SK-N-SH (cell line): ENCODE measurements at regions not wholly inside any gene's neighbourhood (a gene's known extent, or its start where the extent isn't known, plus 50 kb on each side); places are given as distances from the start of the nearest gene placed in this dataset.

Experiments used
- CTCF ChIA-PET: fragments of 300-600, 350-600 bp; formaldehyde crosslinking; extraction: SDS; loops from one replicate; lab custom pipeline; 2021; lab: Yijun Ruan, JAX
- POLR2A ChIA-PET: fragments of 350-600 bp; sonication (Branson Sonifier 250); formaldehyde crosslinking; extraction: SDS; loops from one replicate; lab custom pipeline; 2020; ENCODE audit warnings: antibody characterized with exemption, inconsistent platforms; lab: Yijun Ruan, JAX
- DNase-seq: peaks from one replicate; pipeline ENCODE4 v3.0.0; 2012
- H2AFZ ChIP-seq: fragments of 200-600 bp; sonication (generic); 2 replicates; pipeline ENCODE4 v1.8.1; 2016; ENCODE audit warnings: antibody characterized with exemption, mild to moderate bottlenecking, low read depth
- H3F3A ChIP-seq: fragments of 200-600 bp; sonication (generic); replicated peaks from 2 replicates; pipeline ENCODE3; 2016; ENCODE audit warnings: antibody characterized with exemption, mild to moderate bottlenecking; ENCODE audit not compliant: insufficient read depth
- H3K27ac ChIP-seq, 2 experiments: fragments of 200-500 bp in 1 of 2; fragments of 200-600 bp in 1 of 2; sonication (Bioruptor generic) in 1 of 2; sonication (generic), shearing (Covaris generic) in 1 of 2; 2 replicates each; pipeline versions ENCODE4 v1.5.1 to v1.6.1; 2014 to 2016; ENCODE audit warnings: low read depth in 2 of 2, inconsistent platforms in 1 of 2, low read length in 1 of 2, mild to moderate bottlenecking in 1 of 2, mixed read lengths in 1 of 2
- H3K27me3 ChIP-seq: fragments of 200-600 bp; sonication (generic), shearing (Covaris generic); 2 replicates; pipeline ENCODE4 v1.6.1; 2016; ENCODE audit warnings: mixed run types; ENCODE audit not compliant: insufficient read depth
- H3K36me3 ChIP-seq, 2 experiments: fragments of 200-500 bp in 1 of 2; fragments of 200-600 bp in 1 of 2; sonication (Bioruptor generic) in 1 of 2; sonication (generic) in 1 of 2; replicated peaks in 1 of 2; 2 replicates each; pipeline versions ENCODE3 to v1.5.1; 2014 to 2016; ENCODE audit warnings: low read length in 1 of 2, mild to moderate bottlenecking in 1 of 2; ENCODE audit not compliant: insufficient read depth in 2 of 2, control insufficient read depth in 1 of 2
- H3K4me1 ChIP-seq, 2 experiments: fragments of 200-500 bp in 1 of 2; fragments of 200-600 bp in 1 of 2; sonication (Bioruptor generic) in 1 of 2; sonication (generic), shearing (Covaris generic) in 1 of 2; 2 replicates each; pipeline versions ENCODE4 v1.5.1 to v1.6.1; 2014 to 2016; ENCODE audit warnings: low read depth in 1 of 2, low read length in 1 of 2, mixed run types in 1 of 2; ENCODE audit not compliant: insufficient read depth in 2 of 2, control insufficient read depth in 1 of 2
- H3K4me2 ChIP-seq: fragments of 200-600 bp; sonication (generic), shearing (Covaris generic); 2 replicates; pipeline ENCODE4 v1.6.1; 2017; ENCODE audit warnings: mixed run types
- H3K4me3 ChIP-seq, 2 experiments: fragments of 200-500 bp in 1 of 2; fragments of 200-600 bp in 1 of 2; sonication (Bioruptor generic) in 1 of 2; sonication (generic), shearing (Covaris generic) in 1 of 2; 2 replicates each; pipeline versions ENCODE4 v1.5.1 to v1.8.1; 2014 to 2016; ENCODE audit warnings: low read depth in 2 of 2, inconsistent platforms in 1 of 2, low read length in 1 of 2, mild to moderate bottlenecking in 1 of 2, mixed read lengths in 1 of 2, moderate library complexity in 1 of 2
- H3K79me2 ChIP-seq: fragments of 200-600 bp; sonication (generic); 2 replicates; pipeline ENCODE4 v1.8.1; 2017; ENCODE audit warnings: mild to moderate bottlenecking; ENCODE audit not compliant: insufficient read depth
- H3K9ac ChIP-seq: fragments of 200-600 bp; sonication (generic); 2 replicates; pipeline ENCODE4 v1.6.1; 2017; ENCODE audit warnings: mixed run types
- H3K9me2 ChIP-seq: fragments of 200-600 bp; sonication (generic); 2 replicates; pipeline ENCODE4 v1.6.1; 2017; ENCODE audit warnings: mixed run types
- H3K9me3 ChIP-seq: fragments of 200-600 bp; sonication (generic); 2 replicates; pipeline ENCODE4 v1.6.1; 2017; ENCODE audit warnings: mixed run types, mild to moderate bottlenecking, moderate library complexity
- H4K20me1 ChIP-seq: fragments of 200-600 bp; sonication (generic); 2 replicates; pipeline ENCODE4 v1.6.1; 2017; ENCODE audit warnings: mild to moderate bottlenecking, mixed run types; ENCODE audit not compliant: insufficient read depth
- CHD2 ChIP-seq: fragments of 150-350 bp; IDR thresholded peaks from 2 replicates; pipeline ENCODE4 v1.6.1; 2018; ENCODE audit warnings: low read length; ENCODE audit not compliant: partially characterized antibody
- ELF1 ChIP-seq: IDR thresholded peaks from 2 replicates; pipeline ENCODE4 v1.4.0; 2012
- EP300 ChIP-seq, 2 experiments: IDR thresholded peaks; 2 replicates each; pipeline versions ENCODE4 v1.4.0 to v1.6.1; 2012; ENCODE audit warnings: borderline replicate concordance in 1 of 2, low read depth in 1 of 2, low read length in 1 of 2
- GABPA ChIP-seq: IDR thresholded peaks from 2 replicates; pipeline ENCODE4 v1.4.0; 2012; ENCODE audit warnings: low read depth, mild to moderate bottlenecking
- JUND ChIP-seq: IDR thresholded peaks from 2 replicates; pipeline ENCODE4 v1.4.0; 2012
- MEF2A ChIP-seq: IDR thresholded peaks from 2 replicates; pipeline ENCODE4 v1.4.0; 2012; ENCODE audit warnings: low read depth, borderline replicate concordance
- MXI1 ChIP-seq: IDR thresholded peaks from 2 replicates; pipeline ENCODE4 v1.6.1; 2012; ENCODE audit warnings: mild to moderate bottlenecking, low read depth, low read length, improper control_type of control experiment
- NRF1 ChIP-seq: IDR thresholded peaks from 2 replicates; pipeline ENCODE4 v1.6.1; 2012; ENCODE audit warnings: low read depth, mild to moderate bottlenecking, low read length
- POLR2AphosphoS5 ChIP-seq: IDR thresholded peaks from 2 replicates; pipeline ENCODE4 v1.6.1; 2012; ENCODE audit warnings: low read depth, low read length
- RAD21 ChIP-seq: IDR thresholded peaks from 2 replicates; pipeline ENCODE4 v1.6.1; 2012; ENCODE audit warnings: mild to moderate bottlenecking, low read length
- RCOR1 ChIP-seq: fragments of 150-350 bp; IDR thresholded peaks from 2 replicates; pipeline ENCODE4 v1.6.1; 2017; ENCODE audit warnings: antibody characterized with exemption, low read length
- RFX5 ChIP-seq: IDR thresholded peaks from 2 replicates; pipeline ENCODE4 v1.6.1; 2012; ENCODE audit warnings: mild to moderate bottlenecking, improper control_type of control experiment, low read length
- SIN3A ChIP-seq: IDR thresholded peaks from 2 replicates; pipeline ENCODE4 v1.6.1; 2012; ENCODE audit warnings: low read depth, mild to moderate bottlenecking, low read length, moderate library complexity, borderline replicate concordance
- TCF12 ChIP-seq: IDR thresholded peaks from 2 replicates; pipeline ENCODE4 v1.4.0; 2012
- YY1 ChIP-seq: IDR thresholded peaks from 2 replicates; pipeline ENCODE4 v1.4.0; 2012; ENCODE audit warnings: low read depth, mild to moderate bottlenecking
- WGBS: methylation state at CpG from one replicate; pipeline ENCODE4 v1.1.6; 2017; ENCODE audit warnings: low lambda C conversion rate; 5-methylcytosine and 5-hydroxymethylcytosine counted together
- TF ChIP-seq, protein P1 (sequence below): IDR thresholded peaks from 2 replicates; pipeline ENCODE4 v1.4.0; 2012; ENCODE audit warnings: low read depth
- TF ChIP-seq, protein P2 (sequence below): IDR thresholded peaks from 2 replicates; pipeline ENCODE4 v1.4.0; 2012; ENCODE audit warnings: low read depth, borderline replicate concordance

DNA sequence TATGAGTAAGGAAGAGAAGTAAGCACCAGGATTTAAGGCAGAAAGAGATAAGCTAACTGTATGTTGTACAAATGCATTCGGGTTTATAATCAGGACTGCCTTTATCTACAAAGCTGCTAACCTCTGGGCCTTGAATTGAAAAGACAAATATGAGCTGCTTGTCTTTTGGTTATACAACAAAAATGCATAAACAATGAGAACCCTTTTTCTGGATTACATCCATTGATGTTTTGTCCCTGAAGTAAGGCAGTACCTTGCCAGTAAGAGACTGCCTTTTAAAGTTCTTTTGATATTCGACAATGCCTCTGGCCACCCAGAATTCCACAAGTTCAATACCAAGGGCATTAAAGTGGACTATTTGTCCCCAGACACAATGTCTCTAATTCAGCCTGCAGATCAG, 280.7 kb downstream of the ZNF621 start:
- Histone ChIP-seq H3K4me1 (no peaks in the 10 kb centered on the region), H3K9me3 (peaks cover 4% of the 10 kb centered on the region; the same call in 1 of the 2 replicates), H3K9ac (no peak overlapping the region), H3F3A (no peaks in the 10 kb centered on the region), H3K27ac (no peak overlapping the region), H4K20me1 (no peaks in the 10 kb centered on the region), H3K4me3 (no peak overlapping the region), H3K27me3 (no peaks in the 10 kb centered on the region), H2AFZ (no peak overlapping the region), H3K4me2 (no peak overlapping the region), H3K9me2 (no peaks in the 10 kb centered on the region), H3K79me2 (no peaks in the 10 kb centered on the region), H3K36me3 (no peaks in the 10 kb centered on the region)
- TF ChIP-seq YY1 (no peak), MEF2A (no peak), RFX5 (no peak), POLR2AphosphoS5 (no peak), TCF12 (no peak), EP300 (IDR thresholded peaks at IDR 0.05; ENCODE audit: borderline replicate concordance in 1 of 2, low read depth in 1 of 2, low read length in 1 of 2) (no peak), ELF1 (no peak), MXI1 (no peak), SIN3A (no peak), RCOR1 (no peak), RAD21 (no peak), CHD2 (no peak), NRF1 (no peak), GABPA (no peak)
- TF ChIP-seq, protein P1, sequence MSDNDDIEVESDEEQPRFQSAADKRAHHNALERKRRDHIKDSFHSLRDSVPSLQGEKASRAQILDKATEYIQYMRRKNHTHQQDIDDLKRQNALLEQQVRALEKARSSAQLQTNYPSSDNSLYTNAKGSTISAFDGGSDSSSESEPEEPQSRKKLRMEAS = no peak
- TF ChIP-seq, protein P2, sequence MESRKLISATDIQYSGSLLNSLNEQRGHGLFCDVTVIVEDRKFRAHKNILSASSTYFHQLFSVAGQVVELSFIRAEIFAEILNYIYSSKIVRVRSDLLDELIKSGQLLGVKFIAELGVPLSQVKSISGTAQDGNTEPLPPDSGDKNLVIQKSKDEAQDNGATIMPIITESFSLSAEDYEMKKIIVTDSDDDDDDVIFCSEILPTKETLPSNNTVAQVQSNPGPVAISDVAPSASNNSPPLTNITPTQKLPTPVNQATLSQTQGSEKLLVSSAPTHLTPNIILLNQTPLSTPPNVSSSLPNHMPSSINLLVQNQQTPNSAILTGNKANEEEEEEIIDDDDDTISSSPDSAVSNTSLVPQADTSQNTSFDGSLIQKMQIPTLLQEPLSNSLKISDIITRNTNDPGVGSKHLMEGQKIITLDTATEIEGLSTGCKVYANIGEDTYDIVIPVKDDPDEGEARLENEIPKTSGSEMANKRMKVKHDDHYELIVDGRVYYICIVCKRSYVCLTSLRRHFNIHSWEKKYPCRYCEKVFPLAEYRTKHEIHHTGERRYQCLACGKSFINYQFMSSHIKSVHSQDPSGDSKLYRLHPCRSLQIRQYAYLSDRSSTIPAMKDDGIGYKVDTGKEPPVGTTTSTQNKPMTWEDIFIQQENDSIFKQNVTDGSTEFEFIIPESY = no peak
- POLR2A ChIA-PET = interaction anchor here (0.5 kb wide), 1 partner anchor 83 kb away, joined by 3 read pairs; no protein-coding TSS in a partner anchor
- WGBS = 13% methylated on average over 2 of the region's 2 CpGs
- no peak for DNase-seq
- CTCF ChIA-PET = interaction anchor here (0.6 kb wide), 1 partner anchor 219 kb away, joined by 3 read pairs; no protein-coding TSS in a partner anchor

DNA sequence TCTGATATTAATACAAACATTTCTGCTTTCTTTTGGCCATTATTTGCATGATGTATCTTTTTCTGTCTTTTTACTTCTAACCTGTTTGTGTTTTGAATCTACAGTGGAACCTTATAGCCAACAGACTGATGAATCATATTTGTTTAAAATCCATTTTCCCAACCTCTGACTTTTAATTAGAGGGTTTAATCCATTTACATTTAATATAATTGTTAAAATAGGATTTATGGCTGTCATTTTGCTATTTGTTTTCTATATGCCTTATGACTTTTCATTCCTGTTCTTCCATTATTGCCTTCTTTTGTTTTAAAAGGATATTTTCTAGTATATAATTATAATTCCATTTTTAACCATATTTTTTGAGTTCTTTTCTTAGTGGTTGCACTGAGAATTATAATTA, 286.1 kb downstream of the ZNF621 start:
- DNase-seq = no peak
- H3K27ac ChIP-seq = no peak overlapping the region
- H3K36me3 ChIP-seq = no peaks in the 10 kb centered on the region
- H3K79me2 ChIP-seq = no peaks in the 10 kb centered on the region
- H3K9me2 ChIP-seq = no peaks in the 10 kb centered on the region
- H3K27me3 ChIP-seq = no peaks in the 10 kb centered on the region
- H3K4me1 ChIP-seq = no peaks in the 10 kb centered on the region
- POLR2A ChIA-PET = no interaction called here
- H4K20me1 ChIP-seq = no peaks in the 10 kb centered on the region
- no peak overlapping the region for H3K9ac ChIP-seq
- no peaks in the 10 kb centered on the region for H3F3A ChIP-seq
- peaks cover 8% of the 10 kb centered on the region; the same call in 1 of the 2 replicates for H3K9me3 ChIP-seq
- H3K4me2 ChIP-seq = no peak overlapping the region
- no peak overlapping the region for H2AFZ ChIP-seq
- CTCF ChIA-PET = no interaction called here
- no peak overlapping the region for H3K4me3 ChIP-seq
- TF ChIP-seq RAD21 (no peak), JUND (no peak)
